Keratinocyte (primary cell): ENCODE measurements at regions not wholly inside any gene's neighbourhood (a gene's known extent, or its start where the extent isn't known, plus 50 kb on each side); places are given as distances from the start of the nearest gene placed in this dataset.

Experiments
- DNase-seq: peaks from one replicate; pipeline ENCODE4 v3.0.0-alpha.2; 2011; ENCODE audit warnings: low read depth, missing footprints, low spot score
- FAIRE-seq: peaks from 2 replicates; lab custom pipeline; 2011; peaks lifted over from hg19 to GRCh38; lab: Jason Lieb, UNC
- H2AFZ ChIP-seq: 2 replicates; pipeline ENCODE4 v1.6.0; 2012; ENCODE audit warnings: low read length, control low read depth, inconsistent platforms; ENCODE audit not compliant: control insufficient read depth
- H3K27ac ChIP-seq: 2 replicates; pipeline ENCODE4 v1.5.1; 2011; ENCODE audit warnings: low read length; ENCODE audit not compliant: control insufficient read depth, insufficient read depth
- H3K27me3 ChIP-seq: 3 replicates; pipeline ENCODE4 v1.6.0; 2011; ENCODE audit warnings: low read length; ENCODE audit not compliant: control insufficient read depth, insufficient read depth; ENCODE audit errors: extremely low read depth
- H3K36me3 ChIP-seq, 2 experiments: 2 replicates in 1 of 2; 3 replicates in 1 of 2; pipeline ENCODE4 v1.5.1; 2011; ENCODE audit warnings: low read length in 2 of 2, mild to moderate bottlenecking in 1 of 2; ENCODE audit not compliant: control insufficient read depth in 2 of 2, insufficient read depth in 2 of 2; ENCODE audit errors: extremely low read depth in 1 of 2
- H3K4me1 ChIP-seq: 3 replicates; pipeline ENCODE4 v1.5.1; 2011; ENCODE audit warnings: low read length; ENCODE audit not compliant: control insufficient read depth, insufficient read depth; ENCODE audit errors: extremely low read depth
- H3K4me2 ChIP-seq: 3 replicates; pipeline ENCODE4 v1.6.0; 2011; ENCODE audit warnings: low read depth, low read length; ENCODE audit not compliant: control insufficient read depth, insufficient read depth; ENCODE audit errors: extremely low read depth
- H3K4me3 ChIP-seq, 3 experiments: fragments of 200-600 bp in 1 of 3; sonication (generic) in 1 of 3; 2 replicates in 2 of 3; 3 replicates in 1 of 3; pipeline ENCODE4 v1.5.1; 2011 to 2016; ENCODE audit warnings: low read length in 3 of 3, mild to moderate bottlenecking in 3 of 3, control low read depth in 2 of 3, inconsistent platforms in 1 of 3, low read depth in 1 of 3, mixed read lengths in 1 of 3, mixed run types in 1 of 3, moderate library complexity in 1 of 3; ENCODE audit not compliant: control insufficient read depth in 2 of 3, insufficient read depth in 2 of 3; ENCODE audit errors: extremely low read depth in 1 of 3
- H3K79me2 ChIP-seq: 2 replicates; pipeline ENCODE4 v1.6.0; 2012; ENCODE audit warnings: low read length; ENCODE audit not compliant: control insufficient read depth, insufficient read depth
- H3K9ac ChIP-seq: 3 replicates; pipeline ENCODE4 v1.6.0; 2011; ENCODE audit warnings: low read length; ENCODE audit not compliant: control insufficient read depth, insufficient read depth; ENCODE audit errors: extremely low read depth
- H3K9me1 ChIP-seq: 3 replicates; pipeline ENCODE4 v1.6.0; 2011; ENCODE audit warnings: low read length; ENCODE audit not compliant: control insufficient read depth, insufficient read depth; ENCODE audit errors: extremely low read depth
- H3K9me3 ChIP-seq: 2 replicates; pipeline ENCODE4 v1.5.1; 2012; ENCODE audit warnings: low read depth, low read length; ENCODE audit not compliant: control insufficient read depth
- H4K20me1 ChIP-seq: 3 replicates; pipeline ENCODE4 v1.6.0; 2011; ENCODE audit warnings: low read length; ENCODE audit not compliant: control insufficient read depth, insufficient read depth; ENCODE audit errors: extremely low read depth
- EZH2 ChIP-seq: IDR thresholded peaks from one replicate; pipeline ENCODE4 v1.6.1; 2012; ENCODE audit warnings: inconsistent platforms, mild to moderate bottlenecking, low read length, moderate library complexity
- dilution Hi-C: fragments of 300-500 bp; cut with MboI; formaldehyde crosslinking; loops from one replicate; pipeline ENCODE4 v1.7.0; 2020; ENCODE audit warnings: low sequenced_read_pairs; ENCODE audit not compliant: extremely low pct_ligation_motif_present
- TF ChIP-seq, protein P1 (sequence below), 3 experiments: IDR thresholded peaks in 1 of 3; conservative IDR thresholded peaks in 1 of 3; optimal IDR thresholded peaks in 1 of 3; 2 replicates in 2 of 3; 3 replicates in 1 of 3; pipeline versions ENCODE3 to v1.5.1; 2011; ENCODE audit warnings: low read length in 3 of 3, mild to moderate bottlenecking in 3 of 3, moderate library complexity in 2 of 3, control low read depth in 1 of 3, inconsistent platforms in 1 of 3; ENCODE audit not compliant: insufficient read depth in 2 of 3; ENCODE audit errors: extremely low read depth in 1 of 3

DNA sequence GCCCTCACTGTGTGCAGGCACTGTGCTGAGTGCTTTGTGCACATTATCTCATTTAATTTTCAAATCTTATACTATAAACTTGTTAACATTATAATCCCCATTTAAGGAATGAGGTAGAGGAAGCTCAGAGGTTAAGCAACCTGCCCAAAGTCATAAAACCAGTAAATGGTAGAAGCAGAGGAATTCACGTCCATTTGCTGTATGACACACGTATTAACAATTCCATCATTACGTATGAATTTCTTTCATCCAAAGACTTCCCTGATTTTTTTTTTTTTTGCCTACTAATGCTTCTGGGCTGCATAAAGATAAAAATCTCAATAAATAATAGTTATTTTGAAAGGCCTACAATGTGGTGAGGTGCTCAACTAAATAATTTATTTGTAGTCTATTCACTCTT is 64.5 kb upstream of the H2AZ1 start:
- H3K36me3 ChIP-seq: no peaks in the 10 kb centered on the region
- no peaks in the 10 kb centered on the region for H3K79me2 ChIP-seq
- no peaks in the 10 kb centered on the region for H4K20me1 ChIP-seq
- no peak overlapping the region for H3K9ac ChIP-seq
- no peaks in the 10 kb centered on the region for H3K9me1 ChIP-seq
- dilution Hi-C loops: no loop called here
- H3K4me2 ChIP-seq: no peak overlapping the region
- H3K9me3 ChIP-seq: no peaks in the 10 kb centered on the region
- H3K4me1 ChIP-seq: peaks cover 11% of the 10 kb centered on the region
- FAIRE-seq (no peak), DNase-seq (no peak)
- no peak overlapping the region for H3K4me3 ChIP-seq
- no peak overlapping the region for H2AFZ ChIP-seq
- H3K27me3 ChIP-seq: no peaks in the 10 kb centered on the region
- no peak overlapping the region for H3K27ac ChIP-seq
- TF ChIP-seq, protein P1, sequence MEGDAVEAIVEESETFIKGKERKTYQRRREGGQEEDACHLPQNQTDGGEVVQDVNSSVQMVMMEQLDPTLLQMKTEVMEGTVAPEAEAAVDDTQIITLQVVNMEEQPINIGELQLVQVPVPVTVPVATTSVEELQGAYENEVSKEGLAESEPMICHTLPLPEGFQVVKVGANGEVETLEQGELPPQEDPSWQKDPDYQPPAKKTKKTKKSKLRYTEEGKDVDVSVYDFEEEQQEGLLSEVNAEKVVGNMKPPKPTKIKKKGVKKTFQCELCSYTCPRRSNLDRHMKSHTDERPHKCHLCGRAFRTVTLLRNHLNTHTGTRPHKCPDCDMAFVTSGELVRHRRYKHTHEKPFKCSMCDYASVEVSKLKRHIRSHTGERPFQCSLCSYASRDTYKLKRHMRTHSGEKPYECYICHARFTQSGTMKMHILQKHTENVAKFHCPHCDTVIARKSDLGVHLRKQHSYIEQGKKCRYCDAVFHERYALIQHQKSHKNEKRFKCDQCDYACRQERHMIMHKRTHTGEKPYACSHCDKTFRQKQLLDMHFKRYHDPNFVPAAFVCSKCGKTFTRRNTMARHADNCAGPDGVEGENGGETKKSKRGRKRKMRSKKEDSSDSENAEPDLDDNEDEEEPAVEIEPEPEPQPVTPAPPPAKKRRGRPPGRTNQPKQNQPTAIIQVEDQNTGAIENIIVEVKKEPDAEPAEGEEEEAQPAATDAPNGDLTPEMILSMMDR (optimal IDR thresholded peaks at IDR 0.05 in 1 of 3, IDR thresholded peaks at IDR 0.05 in 1 of 3, conservative IDR thresholded peaks at IDR 0.05 in 1 of 3; ENCODE audit: extremely low read depth in 1 of 3, insufficient read depth in 2 of 3, low read length in 3 of 3): no peak
- TF ChIP-seq EZH2: no peak

DNA sequence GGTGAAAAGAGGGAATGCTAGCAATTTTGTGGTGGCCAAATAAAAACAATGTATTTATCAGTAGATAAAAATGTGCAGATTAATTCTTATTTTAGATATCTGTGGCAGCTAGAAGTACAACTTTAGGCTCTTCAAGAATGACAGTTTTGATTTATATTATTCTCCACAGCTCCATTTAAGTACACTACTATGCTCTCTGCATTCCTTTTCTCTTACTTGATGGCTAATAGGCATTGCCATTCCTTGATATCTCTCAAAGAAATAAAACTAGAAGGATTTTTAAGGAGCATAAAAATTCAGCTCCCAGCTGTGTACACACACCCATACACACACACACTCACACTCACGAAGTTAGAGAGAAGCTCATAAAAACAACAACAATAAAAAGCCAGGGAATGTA is 59.4 kb upstream of the H2AZ1 start:
- DNase-seq (no peak), FAIRE-seq (no peak)
- TF ChIP-seq EZH2: no peak
- TF ChIP-seq, protein P1 (optimal IDR thresholded peaks at IDR 0.05 in 1 of 3, IDR thresholded peaks at IDR 0.05 in 1 of 3, conservative IDR thresholded peaks at IDR 0.05 in 1 of 3; ENCODE audit: extremely low read depth in 1 of 3, insufficient read depth in 2 of 3, low read length in 3 of 3): no peak
- Histone ChIP-seq H3K79me2 (no peaks in the 10 kb centered on the region), H3K36me3 (no peaks in the 10 kb centered on the region), H3K4me2 (no peak overlapping the region), H3K9me1 (no peaks in the 10 kb centered on the region), H2AFZ (no peak overlapping the region), H3K4me3 (no peak overlapping the region), H3K27me3 (no peaks in the 10 kb centered on the region), H4K20me1 (no peaks in the 10 kb centered on the region), H3K4me1 (peaks cover 8% of the 10 kb centered on the region), H3K27ac (no peak overlapping the region), H3K9me3 (no peaks in the 10 kb centered on the region), H3K9ac (no peak overlapping the region)
- dilution Hi-C loops: no loop called here
